ENCODE measurements at regions not wholly inside any gene's neighbourhood (a gene's known extent, or its start where the extent isn't known, plus 50 kb on each side); places are given as distances from the start of the nearest gene placed in this dataset.

DNA sequence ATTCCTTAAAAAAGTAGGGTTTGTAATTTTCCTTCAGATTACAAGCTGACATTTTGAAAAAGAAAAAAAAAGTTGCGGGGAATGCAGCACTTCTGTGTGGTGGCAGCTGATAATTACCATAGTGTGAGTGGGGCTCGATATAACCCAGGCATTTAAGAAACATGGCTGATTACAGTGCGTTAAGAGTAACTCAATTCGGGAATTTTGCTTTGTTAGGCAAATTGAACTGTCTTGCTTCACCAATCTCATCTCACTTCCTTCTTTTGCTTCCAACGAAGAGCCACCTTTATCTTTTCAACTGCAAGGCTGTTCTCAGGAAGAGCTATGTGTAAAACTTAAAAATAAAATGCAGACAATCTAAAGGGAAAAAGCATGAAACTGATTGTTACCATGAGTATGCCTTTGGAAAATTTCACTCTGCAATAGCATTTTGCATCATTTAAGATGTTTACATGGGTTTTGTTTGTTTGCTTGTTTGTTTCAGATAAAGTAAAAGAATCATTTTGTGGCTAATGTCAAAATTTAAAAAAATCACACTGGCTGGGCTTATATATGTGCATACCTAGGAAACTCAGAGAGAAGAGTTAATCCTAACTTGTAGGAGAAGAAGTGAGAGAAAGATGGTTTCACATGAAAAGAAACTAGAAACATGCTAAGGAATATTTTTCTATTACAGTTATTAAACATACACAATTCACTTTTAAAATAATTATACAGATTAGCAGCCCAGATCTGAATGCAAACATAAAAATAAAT lies 295.9 kb upstream of the ATP2B1 start:
- H3K4me1 ChIP-seq (ENCODE audit: insufficient read depth, low read length) = no peaks in the 10 kb centered on the region
- H2AFZ ChIP-seq (ENCODE audit: low read depth, low read length) = no peak overlapping the region
- no peak overlapping the region for H3K4me3 ChIP-seq (ENCODE audit: low read length)

DNA sequence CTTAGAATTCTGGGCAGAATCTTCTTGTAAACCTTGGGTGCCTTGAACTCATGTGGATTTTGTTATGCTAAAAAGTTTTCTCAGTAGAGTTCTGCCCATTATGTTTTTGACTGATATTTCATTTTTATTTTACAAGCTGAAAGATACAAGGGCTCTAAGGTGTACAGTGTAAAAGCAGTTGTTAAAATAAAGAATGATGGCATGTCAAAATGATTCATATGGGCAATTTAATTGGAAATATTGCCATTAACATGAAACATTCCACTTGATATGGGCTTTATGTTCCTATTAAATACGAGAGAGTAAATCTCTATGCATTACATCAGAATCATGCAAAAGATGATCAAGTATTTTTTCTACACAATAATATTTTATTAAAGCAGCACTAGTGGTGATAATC lies 295.1 kb upstream of the ATP2B1 start:
- no peaks in the 10 kb centered on the region for H3K27me3 ChIP-seq (ENCODE audit: insufficient read depth, low read length)
- no peaks in the 10 kb centered on the region for H3K4me1 ChIP-seq (ENCODE audit: insufficient read depth, low read length)
- H2AFZ ChIP-seq (ENCODE audit: low read depth, low read length) = no peak overlapping the region
- H3K9me3 ChIP-seq (ENCODE audit: low read length) = no peaks in the 10 kb centered on the region
- H3K36me3 ChIP-seq (ENCODE audit: insufficient read depth, low read length) = no peaks in the 10 kb centered on the region
- no peak overlapping the region for H3K4me3 ChIP-seq (ENCODE audit: low read length)

More for the DNA sequence above, 295.9 kb upstream of the ATP2B1 start:
- no peaks in the 10 kb centered on the region for H3K9me3 ChIP-seq (ENCODE audit: low read length)
- H3K36me3 ChIP-seq (ENCODE audit: insufficient read depth, low read length) = no peaks in the 10 kb centered on the region
- no peaks in the 10 kb centered on the region for H3K27me3 ChIP-seq (ENCODE audit: insufficient read depth, low read length)

DNA sequence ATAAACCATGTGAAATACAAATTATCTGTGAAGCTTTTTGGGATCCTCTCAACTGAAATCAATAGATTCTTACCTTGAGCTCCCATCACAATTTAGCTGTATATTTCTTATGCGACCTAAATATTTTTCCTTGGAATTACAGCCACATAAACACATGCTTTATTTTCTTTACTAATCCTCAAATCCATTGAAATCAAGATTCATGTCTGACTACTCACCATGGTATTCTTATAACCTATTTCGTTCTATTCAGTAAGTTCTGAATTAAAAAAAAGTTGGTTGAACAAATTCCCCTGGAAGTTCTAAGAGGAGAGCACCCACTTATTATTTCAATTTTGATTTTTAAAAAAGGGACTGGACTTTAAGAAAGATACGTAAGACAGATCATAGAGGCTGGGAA lies 292.1 kb upstream of the ATP2B1 start:
- H3K4me3 ChIP-seq (ENCODE audit: low read length) = no peak overlapping the region
- no peaks in the 10 kb centered on the region for H3K27me3 ChIP-seq (ENCODE audit: insufficient read depth, low read length)
- H2AFZ ChIP-seq (ENCODE audit: low read depth, low read length) = no peak overlapping the region
- no peaks in the 10 kb centered on the region for H3K4me1 ChIP-seq (ENCODE audit: insufficient read depth, low read length)
- H3K9me3 ChIP-seq (ENCODE audit: low read length) = no peaks in the 10 kb centered on the region
- H3K36me3 ChIP-seq (ENCODE audit: insufficient read depth, low read length) = no peaks in the 10 kb centered on the region

DNA sequence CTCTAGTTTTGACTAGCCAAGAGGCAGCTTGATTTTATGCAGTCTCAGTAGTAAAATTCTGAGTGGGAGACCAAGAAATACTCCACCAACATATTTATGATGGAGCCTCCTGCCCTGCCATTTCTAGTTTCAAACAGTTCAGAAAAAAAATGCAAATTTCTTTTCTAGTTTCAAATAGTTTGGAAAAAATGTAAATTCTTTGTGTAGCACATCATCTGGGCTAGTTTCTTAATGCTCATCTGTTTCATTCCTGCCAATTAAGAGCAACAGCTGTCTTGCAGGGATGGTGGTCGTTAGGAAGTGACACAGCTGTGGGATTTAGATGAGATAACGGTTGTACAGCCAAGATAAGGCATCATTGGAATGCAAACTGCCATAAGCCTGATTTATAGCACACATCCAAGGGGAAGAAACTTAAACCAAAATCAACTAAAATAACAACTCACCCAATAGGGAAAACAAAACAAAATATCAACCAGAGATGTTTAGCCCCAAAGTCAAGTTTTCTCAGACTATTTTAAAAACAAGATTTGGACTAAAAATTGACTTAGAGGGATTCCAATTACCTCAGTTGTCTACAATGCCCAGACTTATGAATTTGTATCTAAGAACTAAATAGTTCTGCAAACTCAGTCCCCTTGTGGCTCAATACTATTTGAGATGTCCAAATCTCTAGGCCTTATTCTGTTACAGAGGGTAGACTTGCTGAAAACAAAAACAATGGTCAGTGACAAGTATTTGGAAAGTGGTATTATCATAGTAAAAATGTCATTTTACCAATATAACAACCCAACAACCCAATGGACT lies 291.3 kb upstream of the ATP2B1 start:
- Histone ChIP-seq H3K36me3 (ENCODE audit: insufficient read depth, low read length) (no peaks in the 10 kb centered on the region), H3K9me3 (ENCODE audit: low read length) (no peaks in the 10 kb centered on the region), H3K27me3 (ENCODE audit: insufficient read depth, low read length) (no peaks in the 10 kb centered on the region), H3K4me3 (ENCODE audit: low read length) (no peak overlapping the region), H2AFZ (ENCODE audit: low read depth, low read length) (no peak overlapping the region), H3K4me1 (ENCODE audit: insufficient read depth, low read length) (no peaks in the 10 kb centered on the region)

DNA sequence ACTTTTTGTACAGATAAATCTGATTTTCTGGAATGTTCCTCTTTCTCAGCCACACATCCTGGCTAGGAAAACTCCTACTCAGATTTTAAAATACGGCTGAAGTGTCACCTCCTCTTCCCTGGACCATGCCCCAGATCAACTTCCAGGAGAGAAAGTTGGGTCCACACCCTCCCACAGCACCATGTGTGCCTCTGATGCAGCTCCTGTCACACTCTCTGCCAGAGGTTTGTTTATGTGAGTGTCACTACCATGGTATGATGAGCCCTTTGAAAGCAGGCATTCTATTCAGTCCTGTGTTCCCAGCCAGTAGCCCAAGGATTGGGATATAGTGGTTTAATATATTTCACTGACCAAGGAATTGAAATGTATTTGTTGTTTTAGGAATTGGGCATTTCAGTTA lies 287.2 kb upstream of the ATP2B1 start:
- no peak overlapping the region for H3K4me3 ChIP-seq (ENCODE audit: low read length)
- H3K27me3 ChIP-seq (ENCODE audit: insufficient read depth, low read length) = no peaks in the 10 kb centered on the region
- H3K36me3 ChIP-seq (ENCODE audit: insufficient read depth, low read length) = no peaks in the 10 kb centered on the region
- no peaks in the 10 kb centered on the region for H3K4me1 ChIP-seq (ENCODE audit: insufficient read depth, low read length)
- H3K9me3 ChIP-seq (ENCODE audit: low read length) = no peaks in the 10 kb centered on the region
- no peak overlapping the region for H2AFZ ChIP-seq (ENCODE audit: low read depth, low read length)

DNA sequence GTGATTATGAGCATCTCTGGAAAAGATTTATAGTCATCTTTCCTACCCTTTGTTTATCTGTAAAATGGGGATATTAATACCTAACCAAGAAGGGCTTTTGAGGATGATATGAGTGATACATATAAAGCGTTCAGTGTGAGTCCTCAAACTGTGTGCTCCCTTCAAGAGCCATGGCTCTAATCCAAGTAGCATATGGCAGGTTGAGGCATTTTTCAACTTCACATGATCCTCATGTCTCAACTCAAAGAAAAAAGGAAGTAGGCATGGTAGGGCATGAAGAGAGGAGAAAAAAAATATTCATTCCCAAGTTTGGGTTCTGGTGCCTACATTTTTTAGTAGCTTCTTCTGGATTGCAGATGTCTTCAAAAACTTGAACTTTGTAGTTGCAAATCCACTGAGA lies 286.3 kb upstream of the ATP2B1 start:
- no peak overlapping the region for H3K4me3 ChIP-seq (ENCODE audit: low read length)
- H3K36me3 ChIP-seq (ENCODE audit: insufficient read depth, low read length) = no peaks in the 10 kb centered on the region
- H3K27me3 ChIP-seq (ENCODE audit: insufficient read depth, low read length) = no peaks in the 10 kb centered on the region
- no peak overlapping the region for H2AFZ ChIP-seq (ENCODE audit: low read depth, low read length)
- H3K4me1 ChIP-seq (ENCODE audit: insufficient read depth, low read length) = no peaks in the 10 kb centered on the region
- H3K9me3 ChIP-seq (ENCODE audit: low read length) = no peaks in the 10 kb centered on the region

DNA sequence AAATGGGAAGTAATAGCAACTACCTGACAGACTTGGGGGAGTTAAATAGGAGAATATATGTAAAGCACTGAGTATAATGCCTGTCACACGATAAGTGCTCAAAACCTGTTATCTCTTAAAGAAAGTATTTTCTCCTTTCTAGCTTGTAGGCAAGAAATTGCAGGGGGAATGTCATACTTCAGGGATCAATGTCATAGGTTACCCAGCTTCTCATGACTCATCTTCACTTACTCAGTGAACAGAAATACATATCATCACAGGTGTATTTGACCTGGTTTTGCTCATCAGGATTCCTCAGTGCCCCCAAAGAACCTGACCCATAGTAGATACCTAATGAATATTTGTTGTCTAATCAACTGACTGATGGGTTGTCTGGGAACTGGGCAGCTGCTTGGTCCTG lies 285.0 kb upstream of the ATP2B1 start:
- H3K4me1 ChIP-seq (ENCODE audit: insufficient read depth, low read length) = no peaks in the 10 kb centered on the region
- H3K4me3 ChIP-seq (ENCODE audit: low read length) = no peak overlapping the region
- no peaks in the 10 kb centered on the region for H3K27me3 ChIP-seq (ENCODE audit: insufficient read depth, low read length)

DNA sequence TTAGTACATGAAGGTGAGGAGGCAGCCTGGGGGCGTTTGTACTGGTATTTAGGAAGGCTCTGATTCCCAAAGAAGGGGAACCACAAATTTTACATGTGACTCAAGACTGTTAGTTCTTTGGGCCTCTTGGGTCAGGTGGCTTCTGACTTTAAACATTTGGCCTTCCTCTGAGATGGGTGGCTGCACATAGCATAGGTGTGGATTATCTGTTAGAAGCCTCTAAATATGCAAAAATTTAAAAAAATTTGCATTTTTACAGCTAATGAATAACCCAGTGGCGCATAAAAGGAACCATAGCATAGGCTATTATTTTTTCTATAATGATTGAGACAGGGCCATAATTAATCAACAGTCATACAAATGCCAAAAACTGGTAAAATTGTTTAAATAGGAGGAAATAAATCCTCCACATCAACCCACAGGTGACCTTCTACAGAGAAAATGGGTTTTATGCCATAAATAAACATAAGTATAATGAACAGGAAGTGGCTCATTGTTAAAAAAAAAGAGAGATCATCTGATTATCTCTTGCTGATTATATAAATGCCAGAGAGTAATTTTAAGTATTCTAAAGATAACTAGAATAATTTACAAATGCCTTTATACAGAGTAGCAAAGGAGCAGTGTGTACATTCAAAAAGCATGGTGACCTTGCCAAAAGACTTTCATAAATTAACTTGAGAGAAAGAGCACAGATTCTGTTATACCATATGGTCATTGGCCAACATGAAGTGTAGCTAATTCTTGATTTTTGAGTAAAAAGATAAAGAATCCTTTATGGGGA lies 284.2 kb upstream of the ATP2B1 start:
- no peaks in the 10 kb centered on the region for H3K4me1 ChIP-seq (ENCODE audit: insufficient read depth, low read length)
- H3K4me3 ChIP-seq (ENCODE audit: low read length) = no peak overlapping the region
- no peaks in the 10 kb centered on the region for H3K9me3 ChIP-seq (ENCODE audit: low read length)
- no peaks in the 10 kb centered on the region for H3K36me3 ChIP-seq (ENCODE audit: insufficient read depth, low read length)
- no peaks in the 10 kb centered on the region for H3K27me3 ChIP-seq (ENCODE audit: insufficient read depth, low read length)
- H2AFZ ChIP-seq (ENCODE audit: low read depth, low read length) = no peak overlapping the region

More for the DNA sequence above, 285.0 kb upstream of the ATP2B1 start:
- Histone ChIP-seq H3K9me3 (ENCODE audit: low read length) (no peaks in the 10 kb centered on the region), H3K36me3 (ENCODE audit: insufficient read depth, low read length) (no peaks in the 10 kb centered on the region), H2AFZ (ENCODE audit: low read depth, low read length) (no peak overlapping the region)

DNA sequence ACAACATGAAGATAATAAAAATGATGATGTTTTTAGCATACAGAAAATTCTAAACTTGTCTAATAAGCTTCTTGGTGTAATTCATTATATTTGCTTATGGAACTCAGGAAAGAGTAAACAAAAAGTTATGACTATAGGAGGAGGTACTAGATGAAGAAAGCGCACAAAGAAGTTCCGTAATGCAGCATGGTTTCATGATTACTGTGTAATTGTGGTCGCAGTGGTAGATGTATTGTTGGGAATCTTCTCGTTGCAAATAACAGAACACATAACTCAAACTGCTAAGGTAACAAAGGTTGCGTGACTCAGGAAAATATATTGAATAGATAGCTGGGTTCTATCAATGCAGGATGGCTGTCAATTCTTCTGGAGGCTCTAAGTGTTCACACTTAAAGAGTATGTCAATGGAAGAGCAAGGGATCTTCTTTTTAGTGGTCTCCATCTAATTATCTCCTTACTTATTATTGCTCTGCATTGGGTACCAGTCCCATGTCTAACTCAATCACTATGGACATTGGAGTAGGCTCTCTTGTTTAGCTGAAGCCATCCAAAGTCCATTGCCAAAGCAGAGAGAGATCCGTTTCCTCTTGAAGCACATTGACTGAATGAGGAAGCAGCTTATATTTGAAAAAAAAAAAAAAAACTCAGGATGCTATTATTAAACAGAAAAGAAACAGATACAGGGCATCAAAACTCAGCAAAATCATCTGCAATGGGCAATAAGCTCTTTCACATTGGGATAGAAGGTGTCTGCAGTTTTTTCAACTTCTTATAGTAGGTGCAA lies 283.4 kb upstream of the ATP2B1 start:
- Histone ChIP-seq H3K27me3 (ENCODE audit: insufficient read depth, low read length) (no peaks in the 10 kb centered on the region), H2AFZ (ENCODE audit: low read depth, low read length) (no peak overlapping the region), H3K4me3 (ENCODE audit: low read length) (no peak overlapping the region), H3K36me3 (ENCODE audit: insufficient read depth, low read length) (no peaks in the 10 kb centered on the region), H3K9me3 (ENCODE audit: low read length) (no peaks in the 10 kb centered on the region), H3K4me1 (ENCODE audit: insufficient read depth, low read length) (no peaks in the 10 kb centered on the region)

DNA sequence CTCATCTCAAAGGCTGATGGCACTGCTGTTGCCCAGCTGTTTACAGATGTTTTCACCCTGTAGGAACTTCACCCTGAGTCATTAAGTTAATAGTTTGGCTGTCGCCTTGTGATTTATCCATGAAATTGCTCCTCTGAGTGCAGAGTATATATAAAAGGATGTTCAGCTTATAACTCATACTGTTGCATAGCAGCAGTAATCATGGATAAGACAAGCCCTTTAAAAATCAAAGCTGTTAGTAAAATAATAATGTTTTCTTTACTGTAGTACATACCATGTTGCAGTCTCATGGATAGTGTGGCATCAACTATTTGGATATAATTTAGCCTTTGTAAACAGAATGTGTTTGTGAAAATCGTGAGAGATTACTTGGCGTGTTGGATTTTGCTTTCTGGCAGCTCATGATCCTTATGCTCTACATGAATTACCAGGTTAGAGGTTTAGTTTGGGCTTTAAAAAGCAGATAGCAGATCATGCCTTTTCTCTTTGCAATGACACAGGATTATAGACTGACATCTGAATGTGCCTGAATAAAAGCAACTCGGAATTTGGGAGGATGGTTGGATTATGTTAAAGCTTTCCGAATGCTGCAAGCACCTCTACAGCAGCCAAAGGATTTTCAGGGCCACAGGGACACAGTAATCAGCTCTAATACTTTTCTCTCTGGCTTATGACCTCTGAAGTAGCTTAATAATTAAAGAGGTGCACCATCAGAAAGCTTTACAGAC lies 279.7 kb upstream of the ATP2B1 start:
- Histone ChIP-seq H3K27me3 (ENCODE audit: insufficient read depth, low read length) (no peaks in the 10 kb centered on the region), H3K9me3 (ENCODE audit: low read length) (no peaks in the 10 kb centered on the region), H3K4me3 (ENCODE audit: low read length) (no peak overlapping the region), H2AFZ (ENCODE audit: low read depth, low read length) (no peak overlapping the region), H3K36me3 (ENCODE audit: insufficient read depth, low read length) (no peaks in the 10 kb centered on the region), H3K4me1 (ENCODE audit: insufficient read depth, low read length) (no peaks in the 10 kb centered on the region)

DNA sequence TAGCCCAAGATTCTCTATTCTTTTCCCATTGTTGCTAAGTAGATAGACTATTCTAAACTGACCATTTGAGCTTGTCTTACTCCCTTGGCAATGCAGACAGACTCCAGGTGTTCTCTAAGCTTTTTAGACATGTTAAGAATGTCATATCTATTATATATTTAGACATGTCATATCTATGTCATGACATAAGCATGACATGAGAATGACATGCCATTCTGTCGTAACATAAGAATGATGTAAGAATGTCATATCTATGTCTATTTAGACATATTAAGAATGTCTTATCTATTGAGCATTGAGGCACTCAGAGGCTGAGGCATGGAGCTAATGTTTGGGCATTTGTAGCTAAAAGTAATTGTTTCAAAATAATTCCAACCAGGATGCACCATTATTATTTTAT lies 277.3 kb upstream of the ATP2B1 start:
- Histone ChIP-seq H3K9me3 (ENCODE audit: low read length) (no peaks in the 10 kb centered on the region), H2AFZ (ENCODE audit: low read depth, low read length) (no peak overlapping the region), H3K36me3 (ENCODE audit: insufficient read depth, low read length) (no peaks in the 10 kb centered on the region), H3K4me3 (ENCODE audit: low read length) (no peak overlapping the region), H3K27me3 (ENCODE audit: insufficient read depth, low read length) (no peaks in the 10 kb centered on the region), H3K4me1 (ENCODE audit: insufficient read depth, low read length) (no peaks in the 10 kb centered on the region)

DNA sequence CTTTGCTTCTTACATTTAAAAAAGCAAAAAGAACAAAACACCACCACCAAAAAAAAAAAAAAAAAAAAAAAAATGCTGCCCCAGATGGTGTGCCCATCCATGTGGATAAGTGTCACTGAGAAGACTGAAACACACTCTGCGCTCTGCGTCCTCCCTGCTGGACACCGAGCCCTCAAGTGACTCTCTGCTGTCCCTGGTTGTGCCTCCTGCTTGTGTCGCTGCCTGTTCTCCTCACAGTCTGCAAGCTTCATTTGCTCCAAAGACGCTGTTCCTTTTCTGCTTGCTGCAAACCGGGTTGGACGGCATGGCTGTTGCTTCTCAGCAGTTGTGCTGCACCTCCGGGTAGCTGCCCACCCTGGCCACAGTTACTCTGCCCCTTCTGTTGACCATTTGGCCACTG lies 276.2 kb upstream of the ATP2B1 start:
- Histone ChIP-seq H3K9me3 (ENCODE audit: low read length) (no peaks in the 10 kb centered on the region), H3K4me3 (ENCODE audit: low read length) (no peak overlapping the region), H3K4me1 (ENCODE audit: insufficient read depth, low read length) (no peaks in the 10 kb centered on the region), H3K27me3 (ENCODE audit: insufficient read depth, low read length) (no peaks in the 10 kb centered on the region), H2AFZ (ENCODE audit: low read depth, low read length) (no peak overlapping the region), H3K36me3 (ENCODE audit: insufficient read depth, low read length) (no peaks in the 10 kb centered on the region)

All from neuron (in vitro differentiated cells).